LNCaP clone FGC (cell line): ENCODE measurements at regions not wholly inside any gene's neighbourhood (a gene's known extent, or its start where the extent isn't known, plus 50 kb on each side); places are given as distances from the start of the nearest gene placed in this dataset.

Experiments used
- DNase-seq: peaks from one replicate; pipeline ENCODE4 v3.0.0-alpha.2; 2011; ENCODE audit warnings: low read depth
- H3K4me3 ChIP-seq: 2 replicates; pipeline ENCODE4 v1.5.1; 2011; ENCODE audit warnings: mild to moderate bottlenecking, low read depth, low read length, control low read depth
- CTCF ChIP-seq: IDR thresholded peaks from 2 replicates; pipeline ENCODE4 v1.5.1; 2012; ENCODE audit warnings: mild to moderate bottlenecking; ENCODE audit not compliant: control insufficient read depth, insufficient read depth; ENCODE audit errors: extremely low read depth

DNA sequence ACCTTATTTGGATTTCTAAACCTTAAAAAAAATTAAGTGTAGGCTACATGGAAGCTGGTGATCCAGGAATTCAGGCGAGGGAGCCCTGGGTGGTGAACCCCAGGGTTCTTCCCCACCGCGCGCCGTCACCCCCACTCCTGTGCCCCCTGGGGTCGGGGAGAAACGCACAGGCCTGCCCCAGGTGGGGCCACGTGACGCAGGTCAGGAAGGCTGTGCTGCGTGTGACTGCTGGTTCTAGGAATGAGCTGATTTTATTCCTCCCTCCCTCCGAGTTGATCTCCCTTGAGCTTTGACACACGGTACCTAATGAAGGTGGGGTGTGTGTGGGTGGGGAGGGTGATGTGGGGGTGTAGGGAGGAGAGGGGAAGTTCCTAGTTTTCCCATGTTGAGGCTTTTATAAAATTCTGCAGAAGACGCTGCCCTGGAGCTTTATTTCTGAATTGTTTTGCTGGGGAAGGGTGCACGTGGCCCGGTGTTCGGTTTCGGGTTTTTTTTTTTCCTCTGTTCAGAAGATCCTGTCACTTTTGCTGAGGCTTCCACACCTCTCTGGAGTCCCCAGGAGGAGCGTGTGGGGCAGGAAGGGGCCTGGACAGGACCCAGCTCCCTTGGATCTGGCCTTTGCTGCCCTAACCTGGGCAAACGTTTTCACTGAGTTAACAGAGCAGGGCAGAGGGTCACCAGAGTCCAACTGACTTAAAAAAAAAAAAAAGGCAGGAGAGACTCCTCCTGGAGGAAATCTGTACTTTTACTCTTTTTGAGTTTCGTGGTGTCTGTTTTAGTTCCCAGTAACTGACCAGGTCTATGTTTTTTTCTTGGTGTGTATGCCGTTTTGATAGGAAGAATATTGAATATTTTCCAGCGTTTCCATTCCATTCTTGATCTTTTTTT, 55.8 kb upstream of the GSE1 start:
- DNase-seq: no peak
- H3K4me3 ChIP-seq: peak overlapping the region; percentile 87
- TF ChIP-seq CTCF: no peak

DNA sequence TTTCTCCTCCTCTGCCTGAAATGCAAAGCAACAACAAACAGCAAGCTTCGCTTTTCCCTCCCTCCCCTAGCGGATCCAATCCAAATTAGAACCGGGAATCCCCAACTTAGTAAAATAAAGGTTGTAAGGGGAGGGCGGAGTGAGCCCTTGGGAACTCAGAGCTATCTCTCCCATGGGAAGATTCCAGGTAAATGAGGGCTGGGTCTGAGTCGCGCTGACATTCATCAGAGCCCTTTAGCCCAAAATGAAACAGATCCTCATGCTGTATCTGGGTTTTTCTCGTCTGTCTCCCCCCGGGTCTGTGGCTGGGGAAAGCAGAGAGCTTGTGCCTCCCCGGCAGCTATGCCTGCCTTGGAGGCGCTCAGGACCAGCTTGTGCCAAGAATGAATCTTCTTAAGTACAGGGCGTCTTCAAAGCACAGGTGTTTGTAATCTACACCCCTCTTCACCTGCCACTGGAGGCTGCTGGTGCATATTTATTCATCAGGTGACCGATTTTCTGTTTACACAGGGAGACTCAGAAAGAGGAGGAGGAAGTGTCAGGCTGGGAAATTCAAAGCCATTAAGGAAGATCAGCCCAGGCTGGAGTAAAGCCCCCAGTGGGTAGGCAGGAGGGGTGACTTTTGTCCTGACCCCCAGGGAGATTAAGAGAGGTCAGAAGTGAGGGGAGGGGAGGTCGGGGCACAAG, 55.0 kb upstream of the GSE1 start:
- peak; percentile 49; the same call in 1 of the 2 replicates for TF ChIP-seq CTCF
- DNase-seq: peak; percentile 93
- peak overlapping the region; percentile 87 for H3K4me3 ChIP-seq

DNA sequence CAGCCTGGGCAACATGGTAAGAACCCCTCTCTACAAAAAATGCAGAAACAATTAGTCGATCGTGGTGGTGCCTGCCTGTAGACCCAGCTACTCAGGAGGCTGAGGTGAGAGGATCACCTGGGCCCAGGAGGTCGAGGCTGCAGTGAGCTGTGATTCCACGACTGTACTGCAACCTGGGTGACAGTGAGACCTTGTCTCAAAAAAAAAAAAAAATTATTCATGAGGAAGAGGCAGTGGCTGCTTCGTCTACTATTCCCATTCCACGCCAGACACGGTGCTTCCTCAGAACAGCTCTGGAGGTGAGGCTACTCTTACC, 52.2 kb upstream of the GSE1 start:
- no peak overlapping the region for H3K4me3 ChIP-seq
- no peak for DNase-seq
- TF ChIP-seq CTCF: no peak

DNA sequence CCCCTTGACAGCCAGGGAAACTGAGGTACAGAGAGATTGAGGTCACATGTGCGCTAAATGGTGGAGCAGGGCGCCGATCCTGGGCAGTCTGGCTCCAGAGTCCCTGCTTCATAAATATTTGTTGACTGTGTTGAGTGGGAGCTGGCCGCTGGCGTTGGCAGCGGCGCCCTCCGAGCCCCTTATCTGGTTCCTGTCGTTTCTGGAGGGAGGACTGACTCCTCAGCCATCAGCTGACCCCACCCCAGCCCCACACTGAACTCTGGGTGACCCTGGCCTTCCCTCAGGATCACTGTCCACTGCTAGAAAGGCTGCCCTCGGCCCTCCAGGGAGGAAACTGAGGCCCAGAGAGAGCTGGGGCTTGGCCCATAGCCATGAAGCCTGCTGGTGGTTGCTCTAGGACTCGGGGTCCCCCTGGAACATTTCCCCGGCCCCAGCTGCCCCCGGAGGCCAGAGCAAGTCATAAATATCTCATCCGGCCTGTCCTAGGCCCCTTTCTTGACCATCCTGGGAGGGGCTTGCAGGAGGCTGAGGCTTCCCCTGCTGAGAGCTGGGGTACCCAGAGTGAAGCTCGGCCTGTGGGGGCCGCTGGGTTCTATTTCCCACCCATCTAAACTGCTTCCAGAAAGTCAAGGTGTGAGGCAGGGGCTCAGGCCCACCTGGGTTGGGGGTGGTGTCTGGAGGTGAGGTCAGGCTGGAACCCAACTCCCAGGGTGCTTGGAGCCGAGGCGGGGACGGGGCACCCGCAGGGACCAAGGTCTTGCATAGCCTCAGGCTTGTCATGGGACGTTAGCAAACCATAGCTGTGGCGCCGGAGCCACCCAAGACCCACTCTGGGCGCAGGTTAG, 51.7 kb upstream of the GSE1 start:
- no peak for TF ChIP-seq CTCF
- no peak overlapping the region for H3K4me3 ChIP-seq
- DNase-seq: no peak

DNA sequence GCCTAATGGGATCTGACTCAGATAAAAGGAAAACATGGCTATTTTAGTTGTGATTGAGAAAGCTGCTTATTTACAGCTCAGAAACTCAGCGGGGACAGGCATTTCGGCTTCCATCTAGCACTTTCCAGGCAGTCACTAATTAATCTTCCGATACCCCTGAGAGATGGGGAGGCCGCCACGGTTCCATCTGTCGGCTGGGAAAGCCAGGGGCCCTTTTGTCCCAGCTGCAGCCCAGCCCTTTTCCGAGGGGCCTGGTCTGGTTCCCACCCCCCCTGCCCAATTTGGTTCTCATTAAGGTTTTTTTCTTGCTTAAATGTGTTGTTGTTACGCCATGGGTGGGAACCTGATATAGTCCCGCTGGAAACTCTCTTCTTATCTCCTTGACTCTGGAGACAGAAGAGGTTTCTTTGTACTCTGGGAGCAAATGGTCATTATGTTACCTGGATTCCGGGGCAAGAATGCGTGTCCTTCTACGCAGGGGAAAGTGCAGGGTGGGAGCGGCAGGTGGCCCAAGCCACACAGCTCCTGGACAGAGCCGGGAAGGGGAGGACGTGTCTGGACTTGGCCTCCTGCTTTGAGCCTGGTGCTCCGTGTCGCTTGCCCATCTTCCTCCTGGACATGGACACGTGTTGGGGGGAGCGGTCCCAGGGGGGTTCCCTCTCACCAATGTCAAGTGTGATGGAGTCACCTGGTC, 50.9 kb upstream of the GSE1 start:
- no peak overlapping the region for H3K4me3 ChIP-seq
- no peak for TF ChIP-seq CTCF
- DNase-seq: no peak

GRCh38 chr16:85563034-85563433, 50.1 kb upstream of the GSE1 start:
- H3K4me3 ChIP-seq: no peak overlapping the region
- TF ChIP-seq CTCF: no peak
- no peak for DNase-seq
